ENCODE measurements at regions not wholly inside any gene's neighbourhood (a gene's known extent, or its start where the extent isn't known, plus 50 kb on each side); places are given as distances from the start of the nearest gene placed in this dataset.

GRCh38 chr16:6576113-6576512 is 756.5 kb upstream of the RBFOX1 start:
- TF ChIP-seq PPARA (CRISPR knock-in tag; IDR thresholded peaks at IDR 0.05; ENCODE audit: borderline replicate concordance): no peak
- TF ChIP-seq, protein P1, sequence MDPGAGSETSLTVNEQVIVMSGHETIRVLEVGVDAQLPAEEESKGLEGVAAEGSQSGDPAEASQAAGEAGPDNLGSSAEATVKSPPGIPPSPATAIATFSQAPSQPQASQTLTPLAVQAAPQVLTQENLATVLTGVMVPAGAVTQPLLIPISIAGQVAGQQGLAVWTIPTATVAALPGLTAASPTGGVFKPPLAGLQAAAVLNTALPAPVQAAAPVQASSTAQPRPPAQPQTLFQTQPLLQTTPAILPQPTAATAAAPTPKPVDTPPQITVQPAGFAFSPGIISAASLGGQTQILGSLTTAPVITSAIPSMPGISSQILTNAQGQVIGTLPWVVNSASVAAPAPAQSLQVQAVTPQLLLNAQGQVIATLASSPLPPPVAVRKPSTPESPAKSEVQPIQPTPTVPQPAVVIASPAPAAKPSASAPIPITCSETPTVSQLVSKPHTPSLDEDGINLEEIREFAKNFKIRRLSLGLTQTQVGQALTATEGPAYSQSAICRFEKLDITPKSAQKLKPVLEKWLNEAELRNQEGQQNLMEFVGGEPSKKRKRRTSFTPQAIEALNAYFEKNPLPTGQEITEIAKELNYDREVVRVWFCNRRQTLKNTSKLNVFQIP (CRISPR knock-in tag; IDR thresholded peaks at IDR 0.05; ENCODE audit: borderline replicate concordance, low read depth): no peak
- no peak for TF ChIP-seq ZNF70 (CRISPR knock-in tag; IDR thresholded peaks at IDR 0.05)
- TF ChIP-seq, protein P2, sequence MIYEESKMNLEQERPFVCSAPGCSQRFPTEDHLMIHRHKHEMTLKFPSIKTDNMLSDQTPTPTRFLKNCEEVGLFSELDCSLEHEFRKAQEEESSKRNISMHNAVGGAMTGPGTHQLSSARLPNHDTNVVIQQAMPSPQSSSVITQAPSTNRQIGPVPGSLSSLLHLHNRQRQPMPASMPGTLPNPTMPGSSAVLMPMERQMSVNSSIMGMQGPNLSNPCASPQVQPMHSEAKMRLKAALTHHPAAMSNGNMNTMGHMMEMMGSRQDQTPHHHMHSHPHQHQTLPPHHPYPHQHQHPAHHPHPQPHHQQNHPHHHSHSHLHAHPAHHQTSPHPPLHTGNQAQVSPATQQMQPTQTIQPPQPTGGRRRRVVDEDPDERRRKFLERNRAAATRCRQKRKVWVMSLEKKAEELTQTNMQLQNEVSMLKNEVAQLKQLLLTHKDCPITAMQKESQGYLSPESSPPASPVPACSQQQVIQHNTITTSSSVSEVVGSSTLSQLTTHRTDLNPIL (CRISPR knock-in tag; IDR thresholded peaks at IDR 0.05; ENCODE audit: low read depth): no peak
- no peak for TF ChIP-seq ESRRG (CRISPR knock-in tag; IDR thresholded peaks at IDR 0.05)
- TF ChIP-seq TCF4 (CRISPR knock-in tag; IDR thresholded peaks at IDR 0.05; ENCODE audit: borderline replicate concordance): no peak
- no peak for TF ChIP-seq ZNF8 (CRISPR knock-in tag; IDR thresholded peaks at IDR 0.05)
- no peak for TF ChIP-seq RARB (CRISPR knock-in tag; IDR thresholded peaks at IDR 0.05)
- TF ChIP-seq ISL1 (CRISPR knock-in tag; IDR thresholded peaks at IDR 0.05): no peak
- no peak for TF ChIP-seq ZFP3 (CRISPR knock-in tag; IDR thresholded peaks at IDR 0.05)
- no peak for TF ChIP-seq GLIS3 (CRISPR knock-in tag; IDR thresholded peaks at IDR 0.05)
- TF ChIP-seq ZNF565 (CRISPR knock-in tag; conservative IDR thresholded peaks at IDR 0.05; ENCODE audit: low read depth): no peak
- no peak for ATAC-seq

DNA sequence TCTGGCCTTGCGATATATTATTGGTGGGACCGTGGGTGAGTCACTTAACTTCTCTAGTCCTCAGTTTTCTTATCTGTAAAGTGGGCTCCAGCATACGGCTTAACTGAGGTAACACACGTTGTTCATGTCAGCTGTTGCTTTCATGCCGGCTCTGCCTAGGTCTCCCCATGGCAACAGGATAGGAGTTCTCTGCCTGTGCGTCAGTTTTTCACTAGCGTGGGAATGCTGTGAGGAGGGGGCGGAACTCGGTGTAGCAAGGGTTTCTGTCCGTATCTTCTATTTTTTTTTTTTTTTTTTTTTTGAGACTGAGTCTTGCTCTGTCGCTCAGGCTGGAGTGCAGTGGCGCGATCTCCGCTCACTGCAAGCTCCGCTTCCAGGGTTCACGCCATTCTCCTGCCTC is 758.5 kb upstream of the RBFOX1 start:
- ATAC-seq: no peak
- TF ChIP-seq ZNF70 (CRISPR knock-in tag; IDR thresholded peaks at IDR 0.05): no peak
- TF ChIP-seq RARB (CRISPR knock-in tag; IDR thresholded peaks at IDR 0.05): no peak
- TF ChIP-seq SNAI2 (CRISPR knock-in tag; IDR thresholded peaks at IDR 0.05): no peak
- no peak for TF ChIP-seq TCF4 (CRISPR knock-in tag; IDR thresholded peaks at IDR 0.05; ENCODE audit: borderline replicate concordance)
- no peak for TF ChIP-seq TSHZ2 (CRISPR knock-in tag; IDR thresholded peaks at IDR 0.05)
- TF ChIP-seq ZFP3 (CRISPR knock-in tag; IDR thresholded peaks at IDR 0.05): no peak
- TF ChIP-seq ZNF8 (CRISPR knock-in tag; IDR thresholded peaks at IDR 0.05): no peak
- no peak for TF ChIP-seq OSR1 (CRISPR knock-in tag; IDR thresholded peaks at IDR 0.05)
- no peak for TF ChIP-seq CSDC2 (CRISPR knock-in tag; IDR thresholded peaks at IDR 0.05)
- no peak for TF ChIP-seq ZNF565 (CRISPR knock-in tag; conservative IDR thresholded peaks at IDR 0.05; ENCODE audit: low read depth)
- TF ChIP-seq ZC3H10 (CRISPR knock-in tag; IDR thresholded peaks at IDR 0.05): no peak
- no peak for TF ChIP-seq ARNTL (CRISPR knock-in tag; IDR thresholded peaks at IDR 0.05; ENCODE audit: borderline replicate concordance, low read depth)
- TF ChIP-seq, protein P3, sequence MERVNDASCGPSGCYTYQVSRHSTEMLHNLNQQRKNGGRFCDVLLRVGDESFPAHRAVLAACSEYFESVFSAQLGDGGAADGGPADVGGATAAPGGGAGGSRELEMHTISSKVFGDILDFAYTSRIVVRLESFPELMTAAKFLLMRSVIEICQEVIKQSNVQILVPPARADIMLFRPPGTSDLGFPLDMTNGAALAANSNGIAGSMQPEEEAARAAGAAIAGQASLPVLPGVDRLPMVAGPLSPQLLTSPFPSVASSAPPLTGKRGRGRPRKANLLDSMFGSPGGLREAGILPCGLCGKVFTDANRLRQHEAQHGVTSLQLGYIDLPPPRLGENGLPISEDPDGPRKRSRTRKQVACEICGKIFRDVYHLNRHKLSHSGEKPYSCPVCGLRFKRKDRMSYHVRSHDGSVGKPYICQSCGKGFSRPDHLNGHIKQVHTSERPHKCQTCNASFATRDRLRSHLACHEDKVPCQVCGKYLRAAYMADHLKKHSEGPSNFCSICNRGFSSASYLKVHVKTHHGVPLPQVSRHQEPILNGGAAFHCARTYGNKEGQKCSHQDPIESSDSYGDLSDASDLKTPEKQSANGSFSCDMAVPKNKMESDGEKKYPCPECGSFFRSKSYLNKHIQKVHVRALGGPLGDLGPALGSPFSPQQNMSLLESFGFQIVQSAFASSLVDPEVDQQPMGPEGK (CRISPR knock-in tag; IDR thresholded peaks at IDR 0.05; ENCODE audit: borderline replicate concordance): no peak
- no peak for TF ChIP-seq ISL1 (CRISPR knock-in tag; IDR thresholded peaks at IDR 0.05)
- no peak for TF ChIP-seq PPARA (CRISPR knock-in tag; IDR thresholded peaks at IDR 0.05; ENCODE audit: borderline replicate concordance)
- TF ChIP-seq, protein P4, sequence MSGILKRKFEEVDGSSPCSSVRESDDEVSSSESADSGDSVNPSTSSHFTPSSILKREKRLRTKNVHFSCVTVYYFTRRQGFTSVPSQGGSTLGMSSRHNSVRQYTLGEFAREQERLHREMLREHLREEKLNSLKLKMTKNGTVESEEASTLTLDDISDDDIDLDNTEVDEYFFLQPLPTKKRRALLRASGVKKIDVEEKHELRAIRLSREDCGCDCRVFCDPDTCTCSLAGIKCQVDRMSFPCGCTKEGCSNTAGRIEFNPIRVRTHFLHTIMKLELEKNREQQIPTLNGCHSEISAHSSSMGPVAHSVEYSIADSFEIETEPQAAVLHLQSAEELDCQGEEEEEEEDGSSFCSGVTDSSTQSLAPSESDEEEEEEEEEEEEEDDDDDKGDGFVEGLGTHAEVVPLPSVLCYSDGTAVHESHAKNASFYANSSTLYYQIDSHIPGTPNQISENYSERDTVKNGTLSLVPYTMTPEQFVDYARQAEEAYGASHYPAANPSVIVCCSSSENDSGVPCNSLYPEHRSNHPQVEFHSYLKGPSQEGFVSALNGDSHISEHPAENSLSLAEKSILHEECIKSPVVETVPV (CRISPR knock-in tag; IDR thresholded peaks at IDR 0.05): no peak

- TF ChIP-seq ZNF8 (CRISPR knock-in tag; IDR thresholded peaks at IDR 0.05) (no peak), GLIS3 (CRISPR knock-in tag; IDR thresholded peaks at IDR 0.05) (no peak), TOX (CRISPR knock-in tag; IDR thresholded peaks at IDR 0.05; ENCODE audit: borderline replicate concordance) (no peak), ZNF565 (CRISPR knock-in tag; conservative IDR thresholded peaks at IDR 0.05; ENCODE audit: low read depth) (no peak)
- TF ChIP-seq, protein P2 (CRISPR knock-in tag; IDR thresholded peaks at IDR 0.05; ENCODE audit: low read depth): no peak
- no peak for ATAC-seq
These were observed 759.1 kb upstream of the RBFOX1 start for GRCh38 chr16:6573577-6573976.

Data from SK-N-SH treated with all-trans-retinoic acid at 6 μM for 48 hours (cell line).